ENCODE measurements at regions not wholly inside any gene's neighbourhood (a gene's known extent, or its start where the extent isn't known, plus 50 kb on each side); places are given as distances from the start of the nearest gene placed in this dataset.

DNA sequence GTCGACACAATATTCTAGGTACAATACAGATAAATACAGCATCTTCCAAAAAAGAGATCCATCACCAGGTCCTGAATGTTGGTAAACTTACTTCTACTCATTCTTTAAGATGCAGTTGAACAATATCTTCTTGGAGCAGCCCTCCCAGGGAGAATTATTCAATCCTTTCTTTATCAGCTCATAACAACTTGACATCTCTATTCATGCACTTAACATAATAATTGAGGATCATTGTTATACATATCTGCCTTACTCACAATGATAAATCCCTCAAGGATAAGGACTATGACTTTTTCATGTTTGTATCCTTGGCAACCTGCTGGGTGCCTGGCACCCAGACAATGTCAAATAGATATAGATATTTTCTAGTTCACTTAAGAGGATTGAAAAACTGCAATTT, 219.5 kb downstream of the POU4F1 start:
- Histone ChIP-seq H3K36me3 (no peaks in the 10 kb centered on the region), H3K27ac (no peak overlapping the region), H3K9me3 (no peaks in the 10 kb centered on the region), H3K27me3 (no peaks in the 10 kb centered on the region), H3K4me3 (no peak overlapping the region), H3K4me1 (no peaks in the 10 kb centered on the region)
- intact Hi-C loops (cut with DNase I; ENCODE audit: low total_unique reads): no loop called here
- no peak for TF ChIP-seq CTCF (IDR thresholded peaks at IDR 0.05)
- no peak for DNase-seq

GRCh38 chr13:78383071-78383484, 220.3 kb downstream of the POU4F1 start:
- no peak for DNase-seq

GRCh38 chr13:78382491-78382890, 220.9 kb downstream of the POU4F1 start:
- TF ChIP-seq CTCF (IDR thresholded peaks at IDR 0.05): no peak
- no peaks in the 10 kb centered on the region for H3K4me1 ChIP-seq
- H3K9me3 ChIP-seq: no peaks in the 10 kb centered on the region
- no peak for DNase-seq
- H3K27me3 ChIP-seq: no peaks in the 10 kb centered on the region
- intact Hi-C loops (cut with DNase I; ENCODE audit: low total_unique reads): no loop called here
- no peak overlapping the region for H3K27ac ChIP-seq
- H3K4me3 ChIP-seq: no peak overlapping the region
- H3K36me3 ChIP-seq: no peaks in the 10 kb centered on the region

More at GRCh38 chr13:78383071-78383484, 220.3 kb downstream of the POU4F1 start:
- intact Hi-C loops (cut with DNase I; ENCODE audit: low total_unique reads): no loop called here
- Histone ChIP-seq H3K4me3 (no peak overlapping the region), H3K36me3 (no peaks in the 10 kb centered on the region), H3K4me1 (no peaks in the 10 kb centered on the region), H3K9me3 (no peaks in the 10 kb centered on the region), H3K27ac (no peak overlapping the region), H3K27me3 (no peaks in the 10 kb centered on the region)
- no peak for TF ChIP-seq CTCF (IDR thresholded peaks at IDR 0.05)

DNA sequence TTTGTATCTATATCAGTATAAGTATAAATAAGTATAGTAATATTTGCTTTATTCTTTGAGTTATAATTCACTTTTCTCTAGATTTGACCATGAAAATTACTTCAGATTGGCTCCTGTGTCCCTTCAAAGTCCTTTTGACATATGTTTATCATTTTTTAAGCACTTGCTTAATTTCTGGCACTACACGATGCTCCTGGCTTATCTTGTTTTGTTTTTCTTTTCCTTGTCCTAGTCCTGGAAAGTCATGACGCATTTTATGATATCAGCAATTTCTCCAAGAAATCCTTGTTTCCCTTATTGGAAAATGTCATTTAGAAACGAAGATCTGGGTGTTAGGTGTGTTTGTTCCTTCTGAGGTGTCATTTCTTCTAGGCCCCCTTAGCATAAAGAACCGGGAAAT, 226.5 kb downstream of the POU4F1 start:
- no peak for DNase-seq
- Histone ChIP-seq H3K4me1 (no peaks in the 10 kb centered on the region), H3K27me3 (no peaks in the 10 kb centered on the region), H3K27ac (no peak overlapping the region), H3K9me3 (no peaks in the 10 kb centered on the region), H3K4me3 (no peak overlapping the region), H3K36me3 (no peaks in the 10 kb centered on the region)
- no peak for TF ChIP-seq CTCF (IDR thresholded peaks at IDR 0.05)
- intact Hi-C loops (cut with DNase I; ENCODE audit: low total_unique reads): no loop called here

GRCh38 chr13:78376033-78376432, 227.3 kb downstream of the POU4F1 start:
- Histone ChIP-seq H3K36me3 (no peaks in the 10 kb centered on the region), H3K4me1 (no peaks in the 10 kb centered on the region), H3K9me3 (no peaks in the 10 kb centered on the region), H3K4me3 (no peak overlapping the region), H3K27ac (no peak overlapping the region), H3K27me3 (no peaks in the 10 kb centered on the region)
- TF ChIP-seq CTCF (IDR thresholded peaks at IDR 0.05): no peak
- DNase-seq: no peak
- intact Hi-C loops (cut with DNase I; ENCODE audit: low total_unique reads): no loop called here

DNA sequence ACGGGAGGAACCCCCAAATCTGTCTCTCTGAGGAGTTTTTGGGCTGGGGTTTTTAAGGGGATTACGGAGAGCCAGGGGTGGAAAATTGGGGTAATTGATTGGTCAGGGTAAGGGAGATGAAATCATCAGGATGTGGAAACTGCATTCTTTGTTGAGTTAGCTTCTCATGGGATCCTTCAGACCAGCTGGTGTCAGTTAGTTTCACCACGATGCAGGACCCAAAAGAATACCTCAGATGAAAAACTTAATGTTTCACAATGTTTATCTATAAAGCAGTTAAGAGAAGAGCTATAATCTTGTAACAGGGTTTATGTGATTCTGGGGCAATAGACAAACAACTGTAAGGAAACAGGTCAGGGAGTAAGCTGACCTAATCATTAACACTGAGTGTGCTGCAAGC, 230.8 kb downstream of the POU4F1 start:
- TF ChIP-seq CTCF (IDR thresholded peaks at IDR 0.05): no peak
- Histone ChIP-seq H3K4me3 (no peak overlapping the region), H3K9me3 (no peaks in the 10 kb centered on the region), H3K27ac (no peak overlapping the region), H3K4me1 (no peaks in the 10 kb centered on the region), H3K36me3 (no peaks in the 10 kb centered on the region), H3K27me3 (no peaks in the 10 kb centered on the region)
- intact Hi-C loops (cut with DNase I; ENCODE audit: low total_unique reads): no loop called here
- DNase-seq: no peak

Data from tibial artery (tissue), 4 donors.